GM21390 (cell line): ENCODE measurements at regions not wholly inside any gene's neighbourhood (a gene's known extent, or its start where the extent isn't known, plus 50 kb on each side); places are given as distances from the start of the nearest gene placed in this dataset.
"Not testable (repeated sequence)": the region's sequence is repeated elsewhere in the genome, so short reads cannot be mapped to it uniquely, and the experiment has no call there.

Experiments used
- ATAC-seq: cut with Tn5 transposase; IDR thresholded peaks from one replicate; pipeline ENCODE4 v1.9.1; 2021; ENCODE audit not compliant: unreplicated experiment

- no peak for ATAC-seq
Measured at GRCh38 chr17:52476638-52477313, 318.3 kb upstream of the CA10 start.

GRCh38 chr17:52470553-52470952 lies 312.0 kb upstream of the CA10 start:
- ATAC-seq: no peak

- ATAC-seq: no peak
Measured at GRCh38 chr17:52465407-52465806, 306.9 kb upstream of the CA10 start.

DNA sequence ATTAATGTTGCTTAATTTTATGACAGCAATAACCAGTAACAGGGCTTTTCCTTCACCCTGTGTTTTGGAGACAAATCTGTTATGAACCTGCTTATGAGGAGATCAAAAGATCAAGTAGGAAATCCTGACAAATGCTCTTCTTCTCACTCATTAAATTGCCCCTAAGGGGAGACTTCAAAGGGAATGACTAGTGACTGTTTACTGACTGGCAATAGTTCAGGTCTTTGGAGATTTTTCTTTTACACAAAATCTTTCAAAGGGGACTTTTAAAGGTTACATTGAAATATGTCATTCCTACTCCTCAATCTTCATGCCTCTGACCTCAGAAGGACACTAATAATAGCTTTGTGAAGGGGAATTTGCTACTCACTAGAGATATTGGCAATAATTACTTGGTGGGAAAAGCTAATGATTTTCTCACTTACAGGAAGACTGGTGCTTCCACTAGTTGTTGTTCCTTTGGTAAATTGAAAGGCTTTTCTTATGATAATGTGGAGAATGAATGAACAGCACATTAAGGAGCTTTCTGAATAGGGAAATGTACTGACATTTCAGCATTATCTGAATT lies 292.9 kb upstream of the CA10 start:
- no peak for ATAC-seq

DNA sequence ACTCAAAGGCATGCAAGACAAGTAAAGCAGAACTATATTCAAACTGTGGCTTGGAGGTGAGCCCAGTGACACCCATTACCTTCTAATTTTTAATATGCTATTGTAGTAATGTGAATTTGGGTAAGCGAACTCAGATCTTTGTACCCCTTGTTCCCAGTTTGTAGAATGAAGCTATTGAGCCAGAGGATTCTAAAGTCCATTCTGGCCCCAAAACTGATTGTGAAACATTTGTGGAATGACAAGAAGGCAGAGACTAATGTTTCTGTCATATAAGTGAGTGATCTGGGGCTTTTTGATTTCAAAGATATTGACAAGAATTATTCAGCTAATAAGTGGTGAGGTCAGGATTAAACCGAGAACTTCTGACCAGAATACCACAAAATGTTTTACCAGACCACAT lies 283.8 kb upstream of the CA10 start:
- no peak for ATAC-seq

GRCh38 chr17:52420555-52421078 lies 262.1 kb upstream of the CA10 start:
- ATAC-seq: no peak

DNA sequence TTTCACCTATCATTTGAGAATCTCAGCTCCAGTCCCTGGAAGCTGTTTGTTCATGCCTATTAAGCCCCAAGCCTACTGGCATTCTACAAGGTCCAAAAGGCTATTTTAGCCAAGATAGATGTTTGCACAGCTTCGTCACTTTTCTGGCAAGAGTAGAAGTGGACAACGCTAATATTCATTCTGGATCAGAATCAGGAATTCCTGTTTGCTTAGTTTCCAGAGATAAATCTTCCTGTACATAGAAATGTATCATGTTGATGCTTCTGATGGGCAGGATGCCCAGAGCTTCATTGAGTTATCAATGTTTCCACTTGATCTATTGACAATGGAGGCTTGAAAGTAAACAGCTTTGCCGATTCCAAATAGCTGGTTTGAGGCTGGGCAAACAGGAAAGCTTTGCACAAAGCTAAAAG lies 260.7 kb upstream of the CA10 start:
- ATAC-seq: no peak

DNA sequence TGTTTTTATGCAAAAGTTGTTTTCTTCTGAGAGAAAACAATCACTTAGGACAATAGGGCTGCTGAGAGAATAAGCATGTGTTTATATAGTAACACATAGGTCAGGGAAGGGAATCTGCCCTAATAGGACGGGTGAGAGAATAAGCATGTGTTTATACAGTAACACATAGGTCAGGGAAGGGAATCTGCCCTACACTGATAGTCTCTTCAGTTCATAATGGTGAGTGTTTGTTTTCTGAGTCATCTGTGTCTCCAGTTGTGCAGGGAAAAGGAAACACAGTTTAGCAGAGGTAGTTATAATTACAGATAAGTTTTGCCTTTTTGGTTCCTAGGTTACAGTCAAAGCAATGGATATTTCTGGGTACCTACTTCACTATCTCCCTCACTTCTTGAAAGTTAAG lies 252.3 kb upstream of the CA10 start:
- no peak for ATAC-seq

- ATAC-seq: not testable (repeated sequence)
Measured at GRCh38 chr17:52409222-52409621, 250.7 kb upstream of the CA10 start.

- ATAC-seq: no peak
Measured at GRCh38 chr17:52395308-52395707, 236.8 kb upstream of the CA10 start.

DNA sequence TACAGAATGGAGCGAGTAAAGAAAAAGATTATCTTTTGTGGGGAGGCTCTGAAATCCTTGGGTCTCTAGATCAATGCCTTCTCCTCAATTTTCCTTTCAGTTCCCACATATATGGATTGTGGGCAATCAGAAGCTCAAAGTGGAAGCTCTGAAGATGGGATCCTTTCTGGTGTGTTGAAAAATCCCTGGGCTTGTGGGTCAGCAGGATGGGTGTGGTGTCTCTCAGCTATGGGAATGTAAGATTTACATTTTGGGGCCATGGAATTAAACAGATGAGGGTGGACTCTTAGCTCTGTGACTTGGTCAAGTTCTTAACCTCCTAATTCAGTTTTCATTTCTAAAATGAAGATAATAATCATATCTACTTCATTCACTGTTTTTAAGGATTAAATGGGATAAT lies 231.9 kb upstream of the CA10 start:
- ATAC-seq: no peak

DNA sequence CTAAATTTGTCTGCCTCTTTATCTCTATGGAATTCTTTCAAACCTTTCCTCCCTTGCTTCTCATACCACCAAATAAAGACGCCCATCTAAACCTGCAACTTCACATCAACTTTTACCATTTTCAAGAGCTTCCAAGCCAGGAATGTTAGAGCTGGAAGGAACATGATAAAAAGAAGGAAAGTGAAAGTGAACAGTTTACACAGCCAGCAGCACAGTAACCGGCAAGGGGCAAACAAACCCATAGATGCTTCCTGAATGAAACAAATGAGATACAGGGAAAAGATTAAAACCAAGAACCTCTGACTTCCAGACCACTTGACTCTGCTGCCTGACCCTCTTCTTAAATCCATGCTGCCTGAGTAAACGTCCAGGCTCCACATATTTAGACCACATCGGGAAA lies 231.1 kb upstream of the CA10 start:
- ATAC-seq: no peak

- ATAC-seq: no peak
Measured at GRCh38 chr17:52388941-52389340, 230.4 kb upstream of the CA10 start.

DNA sequence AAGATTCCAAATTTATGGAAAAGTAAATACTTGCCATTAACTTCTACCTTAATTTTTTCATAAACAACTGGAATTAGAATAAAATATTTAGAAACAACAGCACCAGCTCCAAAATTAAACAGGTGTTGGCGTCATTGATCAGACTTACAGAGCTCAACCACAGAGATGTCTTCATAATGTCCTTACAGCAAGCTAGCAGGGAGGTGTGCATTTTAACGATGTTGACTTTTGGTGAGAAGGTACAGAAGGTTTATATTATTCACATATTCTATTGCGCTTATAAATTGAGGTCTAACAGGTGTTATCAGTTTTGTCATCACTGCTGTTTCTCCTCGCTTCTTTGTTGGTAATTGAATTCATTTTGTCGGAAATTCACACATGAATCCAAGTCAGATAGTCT lies 226.2 kb upstream of the CA10 start:
- ATAC-seq: no peak

- ATAC-seq: peak; percentile 75
Measured at GRCh38 chr17:52383493-52384100, 225.1 kb upstream of the CA10 start.

GRCh38 chr17:52378860-52379259 lies 220.3 kb upstream of the CA10 start:
- no peak for ATAC-seq

DNA sequence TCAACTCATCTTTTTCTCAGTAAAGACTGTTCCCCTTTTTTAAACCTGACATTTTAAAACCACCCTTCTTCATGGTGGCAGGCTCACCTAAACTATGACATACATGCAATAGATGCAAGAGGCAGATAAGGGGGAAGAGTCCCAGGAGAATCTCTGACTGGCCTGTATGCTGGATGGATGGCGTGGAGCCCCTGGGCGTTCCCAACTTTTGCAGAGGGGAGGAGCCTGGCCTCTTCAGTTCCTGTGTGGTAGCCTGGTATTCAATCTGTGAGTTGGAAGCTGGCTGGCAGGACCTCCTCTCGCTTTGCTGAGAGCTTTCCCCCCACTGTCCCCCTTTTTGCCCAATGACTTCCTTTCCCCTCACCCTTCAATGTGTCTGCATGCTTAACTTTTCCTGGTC lies 217.6 kb upstream of the CA10 start:
- ATAC-seq: no peak

DNA sequence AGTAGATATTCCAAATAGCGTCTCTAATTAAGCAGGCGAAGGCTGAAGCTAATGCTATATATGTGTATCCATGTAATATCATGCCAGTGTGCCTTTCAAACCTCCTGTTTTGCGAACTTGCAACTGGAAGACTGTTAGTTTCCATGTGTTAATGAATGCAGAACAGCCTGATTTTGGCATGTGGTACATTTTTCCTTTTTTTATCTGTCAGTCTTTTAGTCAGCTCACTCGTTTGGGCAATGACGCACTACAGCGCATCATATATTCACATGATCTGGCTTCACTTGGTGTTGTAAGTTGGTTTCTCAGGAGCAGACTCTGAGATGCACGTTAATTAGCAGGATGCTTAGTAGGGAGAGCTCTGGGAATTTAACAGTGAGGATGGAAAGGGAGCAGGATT lies 210.4 kb upstream of the CA10 start:
- no peak for ATAC-seq

DNA sequence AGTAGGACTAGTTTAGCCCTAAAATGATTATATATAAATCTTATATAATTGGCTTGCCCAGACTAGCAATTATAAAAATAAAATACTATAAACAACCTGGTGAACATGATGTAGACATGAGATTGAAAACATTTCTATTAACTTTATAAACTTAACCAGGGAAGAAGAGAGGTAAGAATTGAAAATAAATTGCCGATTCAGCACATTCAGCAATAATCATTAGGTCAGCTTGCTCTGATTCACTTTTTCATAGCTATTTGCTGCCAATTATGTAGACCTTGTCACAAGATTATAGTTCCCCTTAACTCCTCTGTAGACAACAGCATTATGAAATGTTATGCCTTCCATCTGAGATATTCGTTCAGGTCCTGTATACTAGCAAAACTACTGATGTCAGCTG lies 199.3 kb upstream of the CA10 start:
- no peak for ATAC-seq

DNA sequence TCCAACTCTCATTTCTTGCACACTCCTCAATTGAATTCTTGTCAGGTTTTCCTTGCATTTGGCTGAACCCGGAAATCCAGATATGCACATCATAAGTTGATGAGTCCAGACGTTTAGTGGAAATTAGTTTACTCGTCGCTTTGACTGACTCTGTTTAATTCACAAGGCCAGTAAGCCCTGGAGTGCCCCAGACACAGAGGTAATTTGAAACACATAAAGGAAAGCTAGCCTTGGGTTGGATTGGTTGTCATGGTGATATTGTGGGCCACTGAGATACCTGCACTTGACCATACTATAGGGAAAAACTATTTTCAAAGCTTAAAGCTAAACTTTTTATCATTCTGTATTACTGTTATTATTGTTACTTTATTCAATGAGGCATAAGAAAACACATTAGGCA lies 178.3 kb upstream of the CA10 start:
- no peak for ATAC-seq

DNA sequence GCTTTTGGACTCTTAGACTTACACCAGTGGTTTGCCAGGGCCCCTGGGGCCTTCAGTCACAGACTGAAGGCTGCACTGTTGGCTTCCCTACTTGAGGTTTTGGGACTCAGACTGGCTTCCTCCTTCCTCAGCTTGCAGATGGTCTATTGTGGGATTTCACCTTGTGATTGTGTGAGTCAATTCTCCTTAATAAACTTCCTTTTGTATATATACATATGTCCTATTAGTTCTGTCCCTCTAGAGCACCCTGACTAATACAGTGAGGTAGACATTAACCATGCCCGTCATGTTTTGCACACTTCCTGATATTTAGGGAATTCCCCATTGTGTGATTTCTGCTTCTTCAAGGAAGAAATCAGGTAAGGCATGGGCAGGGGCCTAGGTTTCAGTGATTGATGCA lies 147.8 kb upstream of the CA10 start:
- ATAC-seq: no peak

- ATAC-seq: no peak
Measured at GRCh38 chr17:52298881-52299280, 140.4 kb upstream of the CA10 start.
